ENCODE measurements at regions not wholly inside any gene's neighbourhood (a gene's known extent, or its start where the extent isn't known, plus 50 kb on each side); places are given as distances from the start of the nearest gene placed in this dataset.

GRCh38 chr10:22875581-22875980, 52.3 kb upstream of the ARMC3 start:
- no peak overlapping the region for H3K27ac ChIP-seq
- H3K4me1 ChIP-seq = no peaks in the 10 kb centered on the region
- TF ChIP-seq CTCF (IDR thresholded peaks at IDR 0.05) = no peak
- TF ChIP-seq POLR2A (IDR thresholded peaks at IDR 0.05) = no peak
- no peaks in the 10 kb centered on the region for H3K9me3 ChIP-seq
- WGBS, 2 donors = 85 to 92% methylated on average over 5 of the region's 5 CpGs
- no peak overlapping the region for H3K4me3 ChIP-seq (replicated peaks in 1 of 3)
- intact Hi-C loops (cut with DNase I) = no loop called here
- DNase-seq = no peak
- H3K36me3 ChIP-seq = no peaks in the 10 kb centered on the region
- no peaks in the 10 kb centered on the region for H3K27me3 ChIP-seq

GRCh38 chr10:22874189-22874854, 53.5 kb upstream of the ARMC3 start:
- 58 to 67% methylated on average over 7 of the region's 7 CpGs for WGBS, 2 donors
- peak; percentile 76 to 79 for DNase-seq
- Histone ChIP-seq H3K9me3 (no peaks in the 10 kb centered on the region), H3K27ac (no peak overlapping the region), H3K4me3 (replicated peaks in 1 of 3) (no peak overlapping the region), H3K36me3 (no peaks in the 10 kb centered on the region), H3K4me1 (no peaks in the 10 kb centered on the region), H3K27me3 (no peaks in the 10 kb centered on the region)
- TF ChIP-seq CTCF (IDR thresholded peaks at IDR 0.05) (no peak), POLR2A (IDR thresholded peaks at IDR 0.05) (no peak)
- intact Hi-C loops (cut with DNase I) = no loop called here

- Histone ChIP-seq H3K4me1 (no peaks in the 10 kb centered on the region), H3K27ac (no peak overlapping the region), H3K4me3 (replicated peaks in 1 of 3) (no peak overlapping the region), H3K9me3 (no peaks in the 10 kb centered on the region), H3K27me3 (no peaks in the 10 kb centered on the region), H3K36me3 (no peaks in the 10 kb centered on the region)
- 94 to 95% methylated on average over 2 of the region's 2 CpGs for WGBS, 2 donors
- no peak for TF ChIP-seq POLR2A (IDR thresholded peaks at IDR 0.05)
- no peak for TF ChIP-seq CTCF (IDR thresholded peaks at IDR 0.05)
- intact Hi-C loops (cut with DNase I) = no loop called here
- DNase-seq = no peak
Observed at GRCh38 chr10:22856444-22857074, 71.3 kb upstream of the ARMC3 start.

GRCh38 chr10:22854935-22855421, 72.9 kb upstream of the ARMC3 start:
- no peak for DNase-seq
- no peak overlapping the region for H3K4me3 ChIP-seq (replicated peaks in 1 of 3)
- H3K9me3 ChIP-seq = no peaks in the 10 kb centered on the region
- intact Hi-C loops (cut with DNase I) = no loop called here
- no peak for TF ChIP-seq CTCF (IDR thresholded peaks at IDR 0.05)
- TF ChIP-seq POLR2A (IDR thresholded peaks at IDR 0.05) = no peak
- no peaks in the 10 kb centered on the region for H3K36me3 ChIP-seq
- WGBS, 2 donors = 68 to 76% methylated on average over 4 of the region's 4 CpGs
- H3K4me1 ChIP-seq = peaks cover 0 to 2% of the 10 kb centered on the region in 2 donors
- H3K27ac ChIP-seq = no peak overlapping the region
- no peaks in the 10 kb centered on the region for H3K27me3 ChIP-seq

GRCh38 chr10:22853906-22854447, 73.9 kb upstream of the ARMC3 start:
- 88 to 92% methylated on average over 5 of the region's 5 CpGs for WGBS, 2 donors
- intact Hi-C loops (cut with DNase I) = no loop called here

More at GRCh38 chr10:22853906-22854447, 73.9 kb upstream of the ARMC3 start:
- Histone ChIP-seq H3K4me1 (peaks cover 0 to 4% of the 10 kb centered on the region in 2 donors), H3K27ac (no peak overlapping the region), H3K4me3 (replicated peaks in 1 of 3) (no peak overlapping the region), H3K36me3 (no peaks in the 10 kb centered on the region), H3K9me3 (no peaks in the 10 kb centered on the region), H3K27me3 (no peaks in the 10 kb centered on the region)
- TF ChIP-seq POLR2A (IDR thresholded peaks at IDR 0.05) (no peak), CTCF (IDR thresholded peaks at IDR 0.05) (no peak)
- DNase-seq = no peak
